B cell (primary cell): ENCODE measurements at regions not wholly inside any gene's neighbourhood (a gene's known extent, or its start where the extent isn't known, plus 50 kb on each side); places are given as distances from the start of the nearest gene placed in this dataset.

Experiments
- ATAC-seq: fragments of 200-7000 bp; cut with Tn5 transposase; one replicate; pipeline ENCODE4 v1.10.0; 2021; ENCODE audit warnings: low read depth, mild to moderate bottlenecking, moderate number of reproducible peaks, moderate library complexity
- CTCF ChIA-PET: fragments of 350-600 bp; sonication (Branson Sonifier 250); formaldehyde crosslinking; loops from one replicate; lab custom pipeline; 2021; ENCODE audit warnings: antibody characterized with exemption, inconsistent platforms; lab: Charles Lee
- POLR2A ChIA-PET: fragments of 350-600 bp; sonication (Branson Sonifier 250); formaldehyde crosslinking; loops from one replicate; lab custom pipeline; 2021; ENCODE audit warnings: antibody characterized with exemption; lab: Charles Lee
- DNase-seq: peaks from one replicate; pipeline ENCODE4 v3.0.0; 2013
- H2AFZ ChIP-seq: 2 replicates; pipeline ENCODE4 v1.6.1; 2012; ENCODE audit warnings: mild to moderate bottlenecking, low read depth, low read length; ENCODE audit not compliant: insufficient read depth, poor library complexity, severe bottlenecking
- H3K27ac ChIP-seq, 2 donors: 1 replicate in 1 of 2; 2 replicates in 1 of 2; pipeline ENCODE4 v1.5.1; 2012 to 2013; ENCODE audit warnings: low read length in 2 of 2, mild to moderate bottlenecking in 2 of 2, moderate library complexity in 1 of 2
- H3K27me3 ChIP-seq, 4 experiments: fragments of 200-600 bp in 1 of 4; sonication (generic) in 1 of 4; replicated peaks in 1 of 4; 1 replicate in 2 of 4; 2 replicates in 2 of 4; pipeline versions ENCODE4 v1.6.1 to v1.7.0; 2013 to 2016; ENCODE audit warnings: low read length in 3 of 4, mild to moderate bottlenecking in 2 of 4, mixed read lengths in 1 of 4, moderate library complexity in 1 of 4; ENCODE audit not compliant: insufficient read depth in 4 of 4, control insufficient read depth in 3 of 4; ENCODE audit errors: control extremely low read depth in 1 of 4
- H3K36me3 ChIP-seq, 2 experiments: replicated peaks in 1 of 2; 1 replicate in 1 of 2; 2 replicates in 1 of 2; pipeline versions ENCODE4 v1.6.1 to v1.7.1; 2013; ENCODE audit warnings: low read length in 1 of 2; ENCODE audit not compliant: insufficient read depth in 2 of 2, control insufficient read depth in 1 of 2; ENCODE audit errors: control extremely low read depth in 1 of 2, extremely low read depth in 1 of 2
- H3K4me1 ChIP-seq, 2 donors: fragments of 200-600 bp in 1 of 2; sonication (generic) in 1 of 2; 1 replicate in 1 of 2; 2 replicates in 1 of 2; pipeline versions ENCODE4 v1.5.1 to v1.6.1; 2013 to 2017; ENCODE audit warnings: low read length in 2 of 2; ENCODE audit not compliant: control insufficient read depth in 2 of 2, insufficient read depth in 2 of 2
- H3K4me2 ChIP-seq: replicated peaks from 2 replicates; pipeline ENCODE3; 2012; ENCODE audit warnings: mild to moderate bottlenecking, low read depth, low read length; ENCODE audit not compliant: poor library complexity, severe bottlenecking
- H3K4me3 ChIP-seq, 5 experiments: fragments of 200-600 bp in 1 of 5; sonication (generic) in 1 of 5; 1 replicate in 3 of 5; 2 replicates in 2 of 5; pipeline versions ENCODE4 v1.5.1 to v1.7.0; 2011 to 2016; ENCODE audit warnings: low read length in 4 of 5, mild to moderate bottlenecking in 4 of 5, low read depth in 2 of 5, control low read depth in 1 of 5, moderate library complexity in 1 of 5; ENCODE audit not compliant: insufficient read depth in 1 of 5; ENCODE audit errors: control extremely low read depth in 1 of 5, extremely low read depth in 1 of 5
- H3K79me2 ChIP-seq: fragments of 200-600 bp; sonication (generic); one replicate; pipeline ENCODE4 v1.6.0; 2016; ENCODE audit warnings: low read length; ENCODE audit not compliant: control insufficient read depth, insufficient read depth
- H3K9ac ChIP-seq: fragments of 200-600 bp; sonication (generic); 2 replicates; pipeline ENCODE4 v1.6.1; 2017; ENCODE audit warnings: mild to moderate bottlenecking, low read length, moderate library complexity
- H3K9me3 ChIP-seq, 3 donors: one replicate each; pipeline versions ENCODE4 v1.6.1 to v1.7.1; 2013; ENCODE audit warnings: low read length in 2 of 3; ENCODE audit not compliant: control insufficient read depth in 2 of 3, insufficient read depth in 1 of 3; ENCODE audit errors: control extremely low read depth in 1 of 3
- H4K20me1 ChIP-seq: 2 replicates; pipeline ENCODE4 v1.6.0; 2012; ENCODE audit warnings: mild to moderate bottlenecking, low read length; ENCODE audit not compliant: insufficient read depth, control insufficient read depth, poor library complexity, severe bottlenecking
- H3K27ac Mint-ChIP-seq: one replicate; pipeline ENCODE4 v1.8.0; 2021; ENCODE audit warnings: mixed read lengths
- H3K27me3 Mint-ChIP-seq: one replicate; pipeline ENCODE4 v1.8.0; 2021; ENCODE audit warnings: mixed read lengths
- H3K4me1 Mint-ChIP-seq: one replicate; pipeline ENCODE4 v1.8.0; 2021; ENCODE audit warnings: mixed read lengths
- H3K4me3 Mint-ChIP-seq: one replicate; pipeline ENCODE4 v1.8.0; 2021; ENCODE audit warnings: mixed read lengths
- H3K9me3 Mint-ChIP-seq: one replicate; pipeline ENCODE4 v1.8.0; 2022; ENCODE audit warnings: mixed read lengths; ENCODE audit not compliant: insufficient read depth
- CTCF ChIP-seq: fragments of 200-600 bp; IDR thresholded peaks from one replicate; pipeline ENCODE4 v1.8.0; 2022; ENCODE audit warnings: antibody characterized with exemption, mild to moderate bottlenecking
- EZH2 ChIP-seq: IDR thresholded peaks from 2 replicates; pipeline ENCODE4 v1.6.1; 2012; ENCODE audit warnings: borderline replicate concordance, low read depth, mild to moderate bottlenecking, moderate library complexity, low read length; ENCODE audit not compliant: insufficient read depth, poor library complexity, severe bottlenecking
- WGBS: methylation state at CpG from one replicate; pipeline ENCODE4 v1.1.5; 2013; ENCODE audit warnings: missing lambda C conversion rate; ENCODE audit not compliant: insufficient coverage; 5-methylcytosine and 5-hydroxymethylcytosine counted together
- intact Hi-C: fragments of 100-400 bp; cut with micrococcal nuclease; formaldehyde crosslinking; loops from one replicate; pipeline ENCODE4 v1.10.0; 2022

- DNase-seq (no peak), ATAC-seq (no peak)
- Histone ChIP-seq H4K20me1 (no peaks in the 10 kb centered on the region), H3K79me2 (no peaks in the 10 kb centered on the region), H3K36me3 (no peaks in the 10 kb centered on the region), H3K9ac (no peak overlapping the region), H3K27me3 (no peaks in the 10 kb centered on the region), H3K27ac (no peak overlapping the region), H3K9me3 (no peaks in the 10 kb centered on the region), H3K4me3 (no peak overlapping the region), H3K4me1 (no peaks in the 10 kb centered on the region), H2AFZ (no peak overlapping the region), H3K4me2 (no peak overlapping the region)
- Mint-ChIP-seq H3K4me3 (no peak overlapping the region), H3K9me3 (peaks cover 8% of the 10 kb centered on the region), H3K4me1 (no peaks in the 10 kb centered on the region), H3K27ac (no peak overlapping the region), H3K27me3 (no peaks in the 10 kb centered on the region)
- POLR2A ChIA-PET, result no interaction called here
- CTCF ChIA-PET, result no interaction called here
- WGBS, result 84% methylated on average over 3 of the region's 3 CpGs
- intact Hi-C loops, result no loop called here
- TF ChIP-seq CTCF (no peak), EZH2 (no peak)
These were observed 238.9 kb upstream of the MIS18BP1 start for GRCh38 chr14:45491914-45492313.

GRCh38 chr14:45486599-45486998 is 233.6 kb upstream of the MIS18BP1 start:
- H3K4me1 ChIP-seq, result no peaks in the 10 kb centered on the region
- H3K9me3 ChIP-seq, result peaks cover 0 to 8% (median 1%) of the 10 kb centered on the region in 3 donors
- WGBS, result no CpG with 5 or more reads among the region's 1 CpG
- no peak overlapping the region for H3K4me2 ChIP-seq
- H4K20me1 ChIP-seq, result no peaks in the 10 kb centered on the region
- H3K4me1 Mint-ChIP-seq, result no peaks in the 10 kb centered on the region
- no peak overlapping the region for H3K4me3 ChIP-seq
- intact Hi-C loops, result no loop called here
- no peak overlapping the region for H3K27ac Mint-ChIP-seq
- CTCF ChIA-PET, result no interaction called here
- no peak for ATAC-seq
- H3K9ac ChIP-seq, result no peak overlapping the region
- H3K79me2 ChIP-seq, result no peaks in the 10 kb centered on the region
- H3K27me3 ChIP-seq, result no peaks in the 10 kb centered on the region
- no peaks in the 10 kb centered on the region for H3K36me3 ChIP-seq
- no peak overlapping the region for H2AFZ ChIP-seq
- TF ChIP-seq EZH2 (no peak), CTCF (no peak)
- H3K27me3 Mint-ChIP-seq, result no peaks in the 10 kb centered on the region
- H3K27ac ChIP-seq, result no peak overlapping the region
- POLR2A ChIA-PET, result no interaction called here
- peaks cover 12% of the 10 kb centered on the region for H3K9me3 Mint-ChIP-seq
- DNase-seq, result no peak
- H3K4me3 Mint-ChIP-seq, result no peak overlapping the region
